ENCODE measurements at regions not wholly inside any gene's neighbourhood (a gene's known extent, or its start where the extent isn't known, plus 50 kb on each side); places are given as distances from the start of the nearest gene placed in this dataset.

- Mint-ChIP-seq H3K4me3 (no peak overlapping the region), H3K9me3 (peaks cover 0 to 1% (median 0%) of the 10 kb centered on the region in 7 donors), H3K36me3 (no peaks in the 10 kb centered on the region), H3K27ac (no peak overlapping the region), H3K4me1 (peaks cover 0 to 1% (median 0%) of the 10 kb centered on the region in 3 donors), H3K27me3 (peaks cover 2 to 20% (median 18%) of the 10 kb centered on the region in 3 donors)
- no peak for ATAC-seq (ENCODE audit: low read depth in 2 of 2)
- no peak for DNase-seq
These were observed 94.9 kb downstream of the ADRA2C start for GRCh38 chr4:3860913-3861636.

GRCh38 chr4:3861720-3862639 lies 95.8 kb downstream of the ADRA2C start:
- H3K4me3 Mint-ChIP-seq, result no peak overlapping the region
- peaks cover 0 to 22% (median 17%) of the 10 kb centered on the region in 3 donors for H3K27me3 Mint-ChIP-seq
- no peaks in the 10 kb centered on the region for H3K4me1 Mint-ChIP-seq
- peaks cover 0 to 1% (median 0%) of the 10 kb centered on the region in 7 donors for H3K9me3 Mint-ChIP-seq
- no peak overlapping the region for H3K27ac Mint-ChIP-seq
- H3K36me3 Mint-ChIP-seq, result no peaks in the 10 kb centered on the region
- no peak for ATAC-seq (ENCODE audit: low read depth in 2 of 2)
- DNase-seq, result no peak

- Mint-ChIP-seq H3K4me3 (no peak overlapping the region), H3K9me3 (peaks cover 0 to 1% (median 0%) of the 10 kb centered on the region in 7 donors), H3K36me3 (no peaks in the 10 kb centered on the region), H3K4me1 (no peaks in the 10 kb centered on the region), H3K27me3 (peaks cover 0 to 28% (median 17%) of the 10 kb centered on the region in 3 donors), H3K27ac (no peak overlapping the region)
- DNase-seq (no peak), ATAC-seq (ENCODE audit: low read depth in 2 of 2) (no peak)
These were observed 96.6 kb downstream of the ADRA2C start for GRCh38 chr4:3862640-3863420.

- peak overlapping the region in 1 of 8 donors; percentile 44 for H3K4me3 Mint-ChIP-seq
- no peaks in the 10 kb centered on the region for H3K4me1 Mint-ChIP-seq
- no peaks in the 10 kb centered on the region for H3K9me3 Mint-ChIP-seq
- H3K36me3 Mint-ChIP-seq, result no peaks in the 10 kb centered on the region
- no peak for ATAC-seq (ENCODE audit: low read depth in 2 of 2)
- peaks cover 4 to 39% (median 24%) of the 10 kb centered on the region in 3 donors for H3K27me3 Mint-ChIP-seq
- DNase-seq, result no peak
- H3K27ac Mint-ChIP-seq, result no peak overlapping the region
These were observed 97.9 kb downstream of the ADRA2C start for GRCh38 chr4:3863841-3864741.

DNA sequence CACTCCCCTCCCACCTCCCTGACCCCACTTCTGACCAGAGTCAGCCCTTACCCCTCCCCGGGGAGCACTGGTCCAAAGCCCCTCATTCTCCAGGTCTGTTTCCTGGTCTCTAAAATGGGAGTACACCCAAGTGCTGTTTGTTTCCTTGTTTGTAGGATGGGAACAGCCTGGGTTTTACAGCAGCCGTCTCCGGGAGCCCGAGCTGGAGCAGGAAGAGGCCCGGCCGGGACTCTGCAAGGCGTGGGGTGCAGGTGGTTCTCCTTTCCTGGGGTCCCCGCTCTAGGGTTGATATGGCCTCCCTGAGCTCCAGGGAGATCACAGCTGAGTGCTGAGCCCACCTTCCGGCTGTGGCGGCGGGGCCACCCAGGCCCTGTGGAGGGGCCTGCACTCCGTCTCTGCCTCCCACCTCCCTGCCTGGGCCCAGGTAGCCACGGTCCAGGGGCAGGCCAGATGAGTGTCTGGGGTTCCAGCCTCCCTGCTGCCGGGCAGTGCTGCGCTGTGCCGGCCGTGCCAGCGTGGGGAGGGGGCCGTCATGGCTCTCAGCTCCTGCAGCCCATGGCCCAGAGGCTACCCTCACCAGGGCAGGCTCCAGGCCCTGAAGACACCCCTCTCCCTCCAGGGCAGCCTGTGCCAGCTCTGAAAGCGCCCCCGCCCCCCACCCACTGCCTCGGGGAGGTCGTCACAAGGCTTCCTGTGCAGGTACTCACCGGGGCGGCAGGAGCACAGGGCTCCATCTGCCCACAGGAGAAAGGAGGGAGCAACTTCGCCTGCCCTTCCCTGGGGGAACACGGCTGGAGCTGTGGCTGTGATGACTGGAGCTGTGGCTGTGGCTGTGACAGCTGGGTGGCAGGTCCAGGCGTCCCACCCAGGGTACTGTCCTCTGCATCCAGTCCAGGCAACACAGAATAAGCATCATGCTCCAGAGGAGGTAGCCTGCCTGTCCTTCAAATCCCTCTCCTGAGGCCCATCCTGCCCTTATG lies 98.8 kb downstream of the ADRA2C start:
- ATAC-seq (ENCODE audit: low read depth in 2 of 2), result no peak
- Mint-ChIP-seq H3K4me3 (no peak overlapping the region), H3K36me3 (no peaks in the 10 kb centered on the region), H3K27ac (peak overlapping the region in 1 of 6 donors; percentile 64), H3K4me1 (no peaks in the 10 kb centered on the region), H3K9me3 (no peaks in the 10 kb centered on the region), H3K27me3 (peaks cover 8 to 46% (median 27%) of the 10 kb centered on the region in 3 donors)
- no peak for DNase-seq

- peak overlapping the region in 1 of 8 donors; percentile 29 for H3K4me3 Mint-ChIP-seq
- DNase-seq (no peak), ATAC-seq (ENCODE audit: low read depth in 2 of 2) (no peak)
- H3K27ac Mint-ChIP-seq, result peak overlapping the region in 1 of 6 donors; percentile 53
- H3K4me1 Mint-ChIP-seq, result peaks cover 5 to 9% (median 8%) of the 10 kb centered on the region in 3 donors
- peaks cover 13 to 56% (median 39%) of the 10 kb centered on the region in 3 donors for H3K27me3 Mint-ChIP-seq
- peaks cover 0 to 9% of the 10 kb centered on the region in 2 donors for H3K36me3 Mint-ChIP-seq
- H3K9me3 Mint-ChIP-seq, result peaks cover 0 to 2% (median 0%) of the 10 kb centered on the region in 7 donors
These were observed 100.0 kb downstream of the ADRA2C start for GRCh38 chr4:3865986-3866812.

DNA sequence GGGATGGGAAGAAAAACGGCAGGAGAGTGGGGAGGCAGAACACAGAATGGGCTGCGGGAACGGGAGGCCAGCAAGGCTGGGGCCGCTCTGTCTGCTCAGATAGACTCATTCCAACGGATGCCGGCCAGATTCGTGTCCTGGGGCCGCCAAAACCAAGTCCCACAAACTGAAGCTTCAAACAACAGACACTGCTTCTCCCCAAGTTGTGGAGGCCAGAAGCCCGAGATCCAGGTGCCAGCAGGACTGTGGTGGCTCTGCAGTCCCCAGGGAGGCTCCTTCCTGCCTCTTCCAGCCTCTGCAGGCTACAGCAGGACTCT lies 100.6 kb downstream of the ADRA2C start:
- Mint-ChIP-seq H3K27me3 (peaks cover 13 to 60% (median 44%) of the 10 kb centered on the region in 3 donors), H3K27ac (no peak overlapping the region), H3K9me3 (peaks cover 0 to 2% (median 0%) of the 10 kb centered on the region in 7 donors), H3K4me1 (peaks cover 6 to 12% (median 11%) of the 10 kb centered on the region in 3 donors), H3K4me3 (peak overlapping the region in 1 of 8 donors; percentile 29), H3K36me3 (peaks cover 0 to 10% of the 10 kb centered on the region in 2 donors)
- no peak for DNase-seq
- no peak for ATAC-seq (ENCODE audit: low read depth in 2 of 2)

GRCh38 chr4:3867403-3868100 lies 101.4 kb downstream of the ADRA2C start:
- peaks cover 13 to 67% (median 50%) of the 10 kb centered on the region in 3 donors for H3K27me3 Mint-ChIP-seq
- no peak overlapping the region for H3K27ac Mint-ChIP-seq

GRCh38 chr4:3868211-3869173 lies 102.3 kb downstream of the ADRA2C start:
- peaks cover 13 to 72% (median 53%) of the 10 kb centered on the region in 3 donors for H3K27me3 Mint-ChIP-seq
- no peak overlapping the region for H3K27ac Mint-ChIP-seq
- H3K4me1 Mint-ChIP-seq, result peaks cover 11 to 16% (median 12%) of the 10 kb centered on the region in 3 donors
- no peak for DNase-seq
- H3K4me3 Mint-ChIP-seq, result no peak overlapping the region
- H3K36me3 Mint-ChIP-seq, result peaks cover 0 to 10% of the 10 kb centered on the region in 2 donors
- no peak for ATAC-seq (ENCODE audit: low read depth in 2 of 2)
- H3K9me3 Mint-ChIP-seq, result peaks cover 0 to 2% (median 0%) of the 10 kb centered on the region in 7 donors

More at GRCh38 chr4:3867403-3868100, 101.4 kb downstream of the ADRA2C start:
- Mint-ChIP-seq H3K4me1 (peaks cover 6 to 12% (median 11%) of the 10 kb centered on the region in 3 donors), H3K4me3 (no peak overlapping the region), H3K9me3 (peaks cover 0 to 2% (median 0%) of the 10 kb centered on the region in 7 donors), H3K36me3 (peaks cover 0 to 10% of the 10 kb centered on the region in 2 donors)
- DNase-seq (no peak), ATAC-seq (ENCODE audit: low read depth in 2 of 2) (no peak)
